GM12878 (cell line): ENCODE measurements at regions not wholly inside any gene's neighbourhood (a gene's known extent, or its start where the extent isn't known, plus 50 kb on each side); places are given as distances from the start of the nearest gene placed in this dataset.

ENCODE experiments used
- ATAC-seq: fragments of 200-7000 bp; cut with Tn5 transposase; 3 replicates; pipeline ENCODE4 v1.9.1; 2020; ENCODE audit warnings: mild to moderate bottlenecking, moderate library complexity
- BruUV-seq: library from RNA; stranded (reverse); fragments of 400-500 nt; replicated peaks from 2 replicates; lab custom pipeline; 2021; lab: Mats Ljungman, UMichigan
- CTCF ChIA-PET: fragments of 300-600 bp; sonication (Branson Sonifier 250); formaldehyde crosslinking; extraction: SDS; loops from one replicate; lab custom pipeline; 2021; ENCODE audit warnings: inconsistent platforms; lab: Yijun Ruan, JAX
- POLR2A ChIA-PET: fragments of 350-600 bp; formaldehyde crosslinking; extraction: SDS; loops from one replicate; lab custom pipeline; 2021; ENCODE audit warnings: inconsistent platforms; lab: Charles Lee
- RAD21 ChIA-PET: fragments of 300-600 bp; sonication (Branson Sonifier 250); formaldehyde crosslinking; loops from one replicate; lab custom pipeline; 2023; ENCODE audit warnings: antibody characterized with exemption; ENCODE audit not compliant: unreplicated experiment; lab: Charles Lee
- SMC1A ChIA-PET: fragments of 300-600 bp; sonication (Branson Sonifier 250); formaldehyde crosslinking; loops from one replicate; lab custom pipeline; 2023; ENCODE audit not compliant: unreplicated experiment, uncharacterized antibody; lab: Charles Lee
- DNase-seq: peaks from one replicate; pipeline ENCODE4 v3.0.0-alpha.2; 2011; ENCODE audit warnings: low read depth, low spot score
- FAIRE-seq: peaks from 3 replicates; lab custom pipeline; 2011; peaks lifted over from hg19 to GRCh38; lab: Jason Lieb, UNC
- H2AFZ ChIP-seq: 2 replicates; pipeline ENCODE4 v1.6.0; 2011; ENCODE audit warnings: low read depth, low read length, control low read depth; ENCODE audit not compliant: control insufficient read depth
- H3K27ac ChIP-seq: 2 replicates; pipeline ENCODE4 v1.5.1; 2011; ENCODE audit warnings: control low read depth; ENCODE audit not compliant: control insufficient read depth, insufficient read depth
- H3K27me3 ChIP-seq, 2 experiments: replicated peaks in 1 of 2; 2 replicates each; pipeline versions ENCODE4 v1.6.0 to v1.6.1; 2011; ENCODE audit warnings: low read length in 1 of 2; ENCODE audit not compliant: control insufficient read depth in 2 of 2, insufficient read depth in 2 of 2
- H3K36me3 ChIP-seq, 2 experiments: 2 replicates each; pipeline ENCODE4 v1.5.1; 2011; ENCODE audit warnings: low read length in 1 of 2; ENCODE audit not compliant: control insufficient read depth in 2 of 2, insufficient read depth in 2 of 2
- H3K4me1 ChIP-seq: 2 replicates; pipeline ENCODE4 v1.6.1; 2011; ENCODE audit warnings: mild to moderate bottlenecking, low read length, moderate library complexity, mixed read lengths; ENCODE audit not compliant: control insufficient read depth, insufficient read depth
- H3K4me2 ChIP-seq: 2 replicates; pipeline ENCODE4 v1.6.0; 2011; ENCODE audit warnings: control low read depth; ENCODE audit not compliant: control insufficient read depth, insufficient read depth
- H3K4me3 ChIP-seq: fragments of 200-600 bp; sonication (generic); 2 replicates; pipeline ENCODE4 v1.5.1; 2016
- H3K79me2 ChIP-seq: 2 replicates; pipeline ENCODE4 v1.6.0; 2011; ENCODE audit warnings: low read length; ENCODE audit not compliant: control insufficient read depth, insufficient read depth
- H3K9ac ChIP-seq: 2 replicates; pipeline ENCODE4 v1.8.0; 2011; ENCODE audit warnings: low read length, control low read depth, mixed read lengths; ENCODE audit not compliant: control insufficient read depth, insufficient read depth
- H3K9me3 ChIP-seq: replicated peaks from 3 replicates; pipeline ENCODE4 v1.5.1; 2011; ENCODE audit warnings: mild to moderate bottlenecking, low read length; ENCODE audit not compliant: control insufficient read depth, insufficient read depth
- H4K20me1 ChIP-seq: 2 replicates; pipeline ENCODE4 v1.6.0; 2011; ENCODE audit not compliant: control insufficient read depth, insufficient read depth
- CREB1 ChIP-seq: IDR thresholded peaks from 2 replicates; pipeline ENCODE4 v1.6.1; 2012; ENCODE audit warnings: low read depth, mild to moderate bottlenecking, inconsistent platforms
- CUX1 ChIP-seq: IDR thresholded peaks from 2 replicates; pipeline ENCODE4 v1.6.1; 2012; ENCODE audit warnings: improper control_type of control experiment, low read depth, low read length; ENCODE audit not compliant: insufficient replicate concordance
- EGR1 ChIP-seq, 2 experiments: IDR thresholded peaks; 1 replicate in 1 of 2; 2 replicates in 1 of 2; pipeline ENCODE4 v1.6.1; 2011 to 2012; ENCODE audit warnings: low read depth in 2 of 2, low read length in 2 of 2, borderline replicate concordance in 1 of 2, mild to moderate bottlenecking in 1 of 2, moderate library complexity in 1 of 2
- EZH2 ChIP-seq: IDR thresholded peaks from 2 replicates; pipeline ENCODE4 v1.6.1; 2012; ENCODE audit warnings: low read depth, mild to moderate bottlenecking, control low read depth, inconsistent platforms, low read length, borderline replicate concordance; ENCODE audit not compliant: control insufficient read depth
- IRF5 ChIP-seq: fragments of 450-650 bp; IDR thresholded peaks from 2 replicates; pipeline ENCODE4 v1.6.1; 2017; ENCODE audit warnings: borderline replicate concordance
- MTA2 ChIP-seq: fragments of 450-650 bp; IDR thresholded peaks from 2 replicates; pipeline ENCODE4 v1.6.1; 2016; ENCODE audit warnings: low read depth, mild to moderate bottlenecking, moderate library complexity
- NFXL1 ChIP-seq: fragments of 450-650 bp; IDR thresholded peaks from 2 replicates; pipeline ENCODE4 v1.6.1; 2017; ENCODE audit warnings: antibody characterized with exemption, mild to moderate bottlenecking, borderline replicate concordance
- POLR2AphosphoS5 ChIP-seq: IDR thresholded peaks from 2 replicates; pipeline ENCODE4 v1.6.1; 2011; ENCODE audit warnings: mild to moderate bottlenecking, low read length, inconsistent platforms
- PRDM15 ChIP-seq: fragments of 450-650 bp; formaldehyde crosslinking; IDR thresholded peaks from 2 replicates; pipeline ENCODE4 v1.4.0; 2020; ENCODE audit warnings: mild to moderate bottlenecking, moderate library complexity
- RBBP5 ChIP-seq: fragments of 200-600 bp; sonication (generic); conservative IDR thresholded peaks from 2 replicates; pipeline ENCODE4 v1.6.1; 2016
- RELB ChIP-seq: fragments of 450-650 bp; IDR thresholded peaks from 2 replicates; pipeline ENCODE4 v1.6.1; 2017; ENCODE audit warnings: low read depth, mild to moderate bottlenecking, moderate library complexity
- RFX5 ChIP-seq: IDR thresholded peaks from 2 replicates; pipeline ENCODE4 v1.6.1; 2011; ENCODE audit warnings: low read depth, low read length, improper control_type of control experiment
- ZNF274 ChIP-seq: IDR thresholded peaks from one replicate; pipeline ENCODE4 v1.8.0; 2011; ENCODE audit not compliant: insufficient read length, insufficient read depth
- WGBS: methylation state at CpG from one replicate; pipeline ENCODE4 v1.1.6; 2016; ENCODE audit warnings: low lambda C conversion rate; ENCODE audit not compliant: insufficient replicate concordance, insufficient coverage; ENCODE audit errors: missing lambda C conversion rate; 5-methylcytosine and 5-hydroxymethylcytosine counted together
- in situ Hi-C: fragments of 300-500 bp; cut with MboI; formaldehyde crosslinking; loops from 9 replicates; pipeline ENCODE4 v1.14.3; 2018; ENCODE audit warnings: mixed read lengths
- intact Hi-C: fragments of 100-400 bp; cut with micrococcal nuclease; formaldehyde crosslinking; loops from one replicate; pipeline ENCODE4 v1.14.2; 2022; ENCODE audit not compliant: unreplicated experiment

- FAIRE-seq (no peak), ATAC-seq (no peak), DNase-seq (no peak)
- H3K36me3 ChIP-seq = no peaks in the 10 kb centered on the region
- H3K27me3 ChIP-seq = no peaks in the 10 kb centered on the region; a peak in 1 of 4 replicates
- CTCF ChIA-PET = no interaction called here
- no peak overlapping the region for H3K27ac ChIP-seq
- H3K4me2 ChIP-seq = no peak overlapping the region
- H3K4me3 ChIP-seq = no peak overlapping the region
- peaks cover 3% of the 10 kb centered on the region; the same call in 1 of the 2 replicates for H3K4me1 ChIP-seq
- H3K9ac ChIP-seq = no peak overlapping the region
- H2AFZ ChIP-seq = no peak overlapping the region
- in situ Hi-C loops = no loop called here
- WGBS = 49% methylated on average over 8 of the region's 8 CpGs
- RAD21 ChIA-PET = no interaction called here
- no peaks in the 10 kb centered on the region for H3K79me2 ChIP-seq
- intact Hi-C loops = loop anchor here (10.0 kb wide), 1 partner anchor 113 kb away; no protein-coding TSS in a partner anchor
- H3K9me3 ChIP-seq = no peaks in the 10 kb centered on the region; the same call in 2 of the 3 replicates
- no peaks in the 10 kb centered on the region for H4K20me1 ChIP-seq
- BruUV-seq = no TSS peak
- POLR2A ChIA-PET = no interaction called here
- SMC1A ChIA-PET = no interaction called here
- TF ChIP-seq EZH2 = no peak
- TF ChIP-seq POLR2AphosphoS5 = no peak
- TF ChIP-seq RBBP5 = no peak
- TF ChIP-seq RFX5 = no peak
- no peak for TF ChIP-seq ZNF274
- TF ChIP-seq RELB = no peak
- TF ChIP-seq PRDM15 = no peak
- no peak for TF ChIP-seq IRF5
- TF ChIP-seq CREB1 = no peak
- TF ChIP-seq MTA2 = no peak
- no peak for TF ChIP-seq EGR1 (IDR thresholded peaks at IDR 0.05; ENCODE audit: borderline replicate concordance in 1 of 2, low read depth in 2 of 2, low read length in 2 of 2)
- no peak for TF ChIP-seq CUX1
- TF ChIP-seq NFXL1 = no peak
These were observed 62.5 kb downstream of the SMIM38 start for GRCh38 chr11:69218271-69218682.
